Trophoblast cell (in vitro differentiated cells and primary cell): ENCODE measurements at regions not wholly inside any gene's neighbourhood (a gene's known extent, or its start where the extent isn't known, plus 50 kb on each side); places are given as distances from the start of the nearest gene placed in this dataset.

Experiments
- DNase-seq, 2 donors: peaks; one replicate each; pipeline ENCODE4 v3.0.0-alpha.2; 2016
- H2AFZ ChIP-seq: 2 replicates; pipeline ENCODE4 v1.6.1; 2013; ENCODE audit warnings: low read length, moderate library complexity, mild to moderate bottlenecking; ENCODE audit not compliant: insufficient read depth, poor library complexity
- H2AK5ac ChIP-seq: 2 replicates; pipeline ENCODE4 v1.6.1; 2013; ENCODE audit warnings: mild to moderate bottlenecking, low read length
- H2BK120ac ChIP-seq: 2 replicates; pipeline ENCODE4 v1.6.1; 2013; ENCODE audit warnings: low read length, mild to moderate bottlenecking, moderate library complexity; ENCODE audit not compliant: insufficient read depth, poor library complexity
- H2BK12ac ChIP-seq: 2 replicates; pipeline ENCODE4 v1.6.1; 2013; ENCODE audit warnings: mild to moderate bottlenecking, low read length, moderate library complexity
- H2BK5ac ChIP-seq: 2 replicates; pipeline ENCODE4 v1.6.1; 2013; ENCODE audit warnings: low read length, low read depth, moderate library complexity, mild to moderate bottlenecking; ENCODE audit not compliant: poor library complexity
- H3K14ac ChIP-seq: 2 replicates; pipeline ENCODE4 v1.6.1; 2013; ENCODE audit warnings: mild to moderate bottlenecking, low read length
- H3K18ac ChIP-seq: 2 replicates; pipeline ENCODE4 v1.6.1; 2013; ENCODE audit warnings: mild to moderate bottlenecking, low read length
- H3K23ac ChIP-seq: 2 replicates; pipeline ENCODE4 v1.6.1; 2013; ENCODE audit warnings: low read length
- H3K27ac ChIP-seq: 2 replicates; pipeline ENCODE4 v1.5.1; 2013; ENCODE audit warnings: low read depth, mild to moderate bottlenecking, inconsistent platforms, low read length, moderate library complexity
- H3K27me3 ChIP-seq: 2 replicates; pipeline ENCODE4 v1.6.1; 2013; ENCODE audit warnings: inconsistent platforms, mild to moderate bottlenecking, low read length, moderate library complexity; ENCODE audit not compliant: insufficient read depth
- H3K36me3 ChIP-seq, 2 experiments: 1 replicate in 1 of 2; 2 replicates in 1 of 2; pipeline ENCODE4 v1.6.1; 2013; ENCODE audit warnings: low read length in 2 of 2, mild to moderate bottlenecking in 2 of 2, moderate library complexity in 1 of 2; ENCODE audit not compliant: insufficient read depth in 2 of 2, control insufficient read depth in 1 of 2
- H3K4ac ChIP-seq: 2 replicates; pipeline ENCODE4 v1.6.1; 2013; ENCODE audit warnings: low read depth, mild to moderate bottlenecking, low read length, moderate library complexity
- H3K4me1 ChIP-seq, 2 experiments: 1 replicate in 1 of 2; 2 replicates in 1 of 2; pipeline ENCODE4 v1.6.1; 2013; ENCODE audit warnings: low read length in 2 of 2, mild to moderate bottlenecking in 2 of 2, moderate library complexity in 1 of 2; ENCODE audit not compliant: insufficient read depth in 2 of 2, control insufficient read depth in 1 of 2
- H3K4me2 ChIP-seq: 2 replicates; pipeline ENCODE4 v1.6.1; 2013; ENCODE audit warnings: inconsistent platforms, mild to moderate bottlenecking, low read length, moderate library complexity
- H3K4me3 ChIP-seq: 2 replicates; pipeline ENCODE4 v1.5.1; 2013; ENCODE audit warnings: mild to moderate bottlenecking, low read depth, low read length, inconsistent platforms
- H3K79me1 ChIP-seq: one replicate; pipeline ENCODE4 v1.6.1; 2013; ENCODE audit warnings: low read length
- H3K79me2 ChIP-seq: 2 replicates; pipeline ENCODE4 v1.6.1; 2013; ENCODE audit warnings: low read length, mild to moderate bottlenecking; ENCODE audit not compliant: control insufficient read depth, insufficient read depth, poor library complexity
- H3K9ac ChIP-seq: 2 replicates; pipeline ENCODE4 v1.6.1; 2013; ENCODE audit warnings: mild to moderate bottlenecking, low read length
- H3K9me3 ChIP-seq: 2 replicates; pipeline ENCODE4 v1.6.1; 2013; ENCODE audit warnings: low read depth, mild to moderate bottlenecking, control low read depth, inconsistent platforms, low read length; ENCODE audit not compliant: insufficient read depth
- H4K12ac ChIP-seq: 2 replicates; pipeline ENCODE4 v1.6.1; 2013; ENCODE audit warnings: low read depth, mild to moderate bottlenecking, low read length, moderate library complexity
- H4K8ac ChIP-seq: 2 replicates; pipeline ENCODE4 v1.6.1; 2013; ENCODE audit warnings: low read depth, mild to moderate bottlenecking, low read length, moderate library complexity
- H4K91ac ChIP-seq: one replicate; pipeline ENCODE4 v1.6.1; 2013; ENCODE audit warnings: low read depth, mild to moderate bottlenecking, low read length, moderate library complexity
- WGBS: extraction: QIAGEN DNeasy Blood & Tissue Kit; methylation state at CpG from one replicate; pipeline ENCODE4 v1.1.7; 2013; ENCODE audit warnings: missing lambda C conversion rate; ENCODE audit not compliant: insufficient read length, insufficient coverage; ENCODE audit errors: extremely low coverage; 5-methylcytosine and 5-hydroxymethylcytosine counted together

GRCh38 chr2:182477774-182478173 lies 50.9 kb upstream of the PDE1A start:
- Histone ChIP-seq H3K23ac (no peak overlapping the region), H3K27me3 (no peaks in the 10 kb centered on the region), H2AK5ac (no peak overlapping the region), H3K9ac (no peak overlapping the region), H3K4ac (no peak overlapping the region), H3K14ac (no peak overlapping the region), H4K8ac (no peak overlapping the region), H2BK5ac (no peak overlapping the region), H2BK12ac (no peak overlapping the region), H3K4me2 (no peak overlapping the region), H3K18ac (no peak overlapping the region), H3K79me1 (no peaks in the 10 kb centered on the region), H2AFZ (no peak overlapping the region), H4K91ac (no peak overlapping the region), H3K79me2 (no peaks in the 10 kb centered on the region), H4K12ac (no peak overlapping the region), H3K4me1 (peaks cover 0 to 2% of the 10 kb centered on the region in 2 experiments), H2BK120ac (no peak overlapping the region), H3K36me3 (no peaks in the 10 kb centered on the region), H3K27ac (no peak overlapping the region), H3K9me3 (no peaks in the 10 kb centered on the region), H3K4me3 (no peak overlapping the region)
- WGBS: no CpG with 5 or more reads among the region's 6 CpGs
- peak in 1 of 2 donors; percentile 15 for DNase-seq

GRCh38 chr2:182481676-182482075 lies 54.8 kb upstream of the PDE1A start:
- no peak for DNase-seq
- no peak overlapping the region for H3K4me3 ChIP-seq
- H2BK12ac ChIP-seq: no peak overlapping the region
- no peak overlapping the region for H3K14ac ChIP-seq
- peaks cover 0 to 2% of the 10 kb centered on the region in 2 experiments for H3K4me1 ChIP-seq
- H2BK5ac ChIP-seq: no peak overlapping the region
- no peaks in the 10 kb centered on the region for H3K9me3 ChIP-seq
- no peaks in the 10 kb centered on the region for H3K79me1 ChIP-seq
- no peak overlapping the region for H4K8ac ChIP-seq
- H4K91ac ChIP-seq: no peak overlapping the region
- H3K79me2 ChIP-seq: no peaks in the 10 kb centered on the region
- no CpG with 5 or more reads among the region's 2 CpGs for WGBS
- H3K27me3 ChIP-seq: no peaks in the 10 kb centered on the region
- no peak overlapping the region for H2BK120ac ChIP-seq
- no peak overlapping the region for H3K4me2 ChIP-seq
- H3K36me3 ChIP-seq: no peaks in the 10 kb centered on the region
- no peak overlapping the region for H4K12ac ChIP-seq
- no peak overlapping the region for H3K27ac ChIP-seq
- no peak overlapping the region for H3K18ac ChIP-seq
- H3K9ac ChIP-seq: no peak overlapping the region
- H3K4ac ChIP-seq: no peak overlapping the region
- H2AK5ac ChIP-seq: no peak overlapping the region
- no peak overlapping the region for H3K23ac ChIP-seq
- H2AFZ ChIP-seq: no peak overlapping the region

GRCh38 chr2:182482511-182482910 lies 55.7 kb upstream of the PDE1A start:
- Histone ChIP-seq H3K23ac (no peak overlapping the region), H3K27ac (no peak overlapping the region), H3K4me2 (no peak overlapping the region), H4K12ac (no peak overlapping the region), H3K36me3 (no peaks in the 10 kb centered on the region), H3K4ac (no peak overlapping the region), H4K8ac (no peak overlapping the region), H4K91ac (no peak overlapping the region), H3K4me3 (no peak overlapping the region), H3K9ac (no peak overlapping the region), H2AFZ (no peak overlapping the region), H3K79me1 (no peaks in the 10 kb centered on the region), H2BK120ac (no peak overlapping the region), H3K27me3 (no peaks in the 10 kb centered on the region), H3K9me3 (no peaks in the 10 kb centered on the region), H3K4me1 (peaks cover 0 to 2% of the 10 kb centered on the region in 2 experiments), H2BK12ac (no peak overlapping the region), H2BK5ac (no peak overlapping the region), H3K18ac (no peak overlapping the region), H3K14ac (no peak overlapping the region), H2AK5ac (no peak overlapping the region), H3K79me2 (no peaks in the 10 kb centered on the region)
- peak; percentile 27 to 63 for DNase-seq
- no CpG with 5 or more reads among the region's 2 CpGs for WGBS

GRCh38 chr2:182496596-182496995 lies 69.8 kb upstream of the PDE1A start:
- no peak overlapping the region for H4K91ac ChIP-seq
- H3K18ac ChIP-seq: no peak overlapping the region
- H3K14ac ChIP-seq: no peak overlapping the region
- H3K9ac ChIP-seq: no peak overlapping the region
- no peak overlapping the region for H2BK12ac ChIP-seq
- H2BK5ac ChIP-seq: no peak overlapping the region
- no peak overlapping the region for H4K12ac ChIP-seq
- H3K4me2 ChIP-seq: no peak overlapping the region
- H3K4me1 ChIP-seq: peaks cover 0 to 2% of the 10 kb centered on the region in 2 experiments
- no peak overlapping the region for H2BK120ac ChIP-seq
- H3K4ac ChIP-seq: no peak overlapping the region
- no peaks in the 10 kb centered on the region for H3K27me3 ChIP-seq
- no peak overlapping the region for H2AFZ ChIP-seq
- no peaks in the 10 kb centered on the region for H3K79me1 ChIP-seq
- H3K79me2 ChIP-seq: no peaks in the 10 kb centered on the region
- H2AK5ac ChIP-seq: no peak overlapping the region
- H3K9me3 ChIP-seq: no peaks in the 10 kb centered on the region
- H3K23ac ChIP-seq: no peak overlapping the region
- no peaks in the 10 kb centered on the region for H3K36me3 ChIP-seq
- no CpG with 5 or more reads among the region's 2 CpGs for WGBS
- no peak overlapping the region for H4K8ac ChIP-seq
- no peak overlapping the region for H3K4me3 ChIP-seq
- DNase-seq: peak; percentile 23 to 59
- H3K27ac ChIP-seq: no peak overlapping the region
